ENCODE measurements at regions not wholly inside any gene's neighbourhood (a gene's known extent, or its start where the extent isn't known, plus 50 kb on each side); places are given as distances from the start of the nearest gene placed in this dataset.
A peak's percentile ranks its signal among the peaks of the same experiment; 100 is the strongest.

- no peak for DNase-seq (ENCODE audit: low read depth)
- no peak for TF ChIP-seq CTCF (IDR thresholded peaks at IDR 0.05; ENCODE audit: low read length, missing control alignments)
- no peak overlapping the region for H3K4me3 ChIP-seq (replicated peaks; ENCODE audit: low read depth, low read length)
Observed at GRCh38 chr5:20223451-20223850, 235.5 kb upstream of the CDH18 start.

- TF ChIP-seq CTCF (IDR thresholded peaks at IDR 0.05; ENCODE audit: low read length, missing control alignments): no peak
- H3K4me3 ChIP-seq (replicated peaks; ENCODE audit: low read depth, low read length): no peak overlapping the region
- no peak for DNase-seq (ENCODE audit: low read depth)
Observed at GRCh38 chr5:20215257-20215656, 227.3 kb upstream of the CDH18 start.

GRCh38 chr5:20213803-20214202, 225.8 kb upstream of the CDH18 start:
- H3K4me3 ChIP-seq (replicated peaks; ENCODE audit: low read depth, low read length): no peak overlapping the region
- no peak for TF ChIP-seq CTCF (IDR thresholded peaks at IDR 0.05; ENCODE audit: low read length, missing control alignments)
- no peak for DNase-seq (ENCODE audit: low read depth)

- no peak for TF ChIP-seq CTCF (IDR thresholded peaks at IDR 0.05; ENCODE audit: low read length, missing control alignments)
- no peak overlapping the region for H3K4me3 ChIP-seq (replicated peaks; ENCODE audit: low read depth, low read length)
- no peak for DNase-seq (ENCODE audit: low read depth)
Observed at GRCh38 chr5:20212701-20213100, 224.7 kb upstream of the CDH18 start.

GRCh38 chr5:20166456-20166855, 178.5 kb upstream of the CDH18 start:
- H3K4me3 ChIP-seq (replicated peaks; ENCODE audit: low read depth, low read length): no peak overlapping the region
- no peak for DNase-seq (ENCODE audit: low read depth)
- TF ChIP-seq CTCF (IDR thresholded peaks at IDR 0.05; ENCODE audit: low read length, missing control alignments): no peak

- no peak for DNase-seq (ENCODE audit: low read depth)
- TF ChIP-seq CTCF (IDR thresholded peaks at IDR 0.05; ENCODE audit: low read length, missing control alignments): no peak
- H3K4me3 ChIP-seq (replicated peaks; ENCODE audit: low read depth, low read length): no peak overlapping the region
Observed at GRCh38 chr5:20158006-20158405, 170.0 kb upstream of the CDH18 start.

GRCh38 chr5:20157089-20157488, 169.1 kb upstream of the CDH18 start:
- no peak for TF ChIP-seq CTCF (IDR thresholded peaks at IDR 0.05; ENCODE audit: low read length, missing control alignments)
- DNase-seq (ENCODE audit: low read depth): peak; percentile 17
- no peak overlapping the region for H3K4me3 ChIP-seq (replicated peaks; ENCODE audit: low read depth, low read length)

All from fibroblast of pulmonary artery (primary cell).